ENCODE measurements at regions not wholly inside any gene's neighbourhood (a gene's known extent, or its start where the extent isn't known, plus 50 kb on each side); places are given as distances from the start of the nearest gene placed in this dataset.

DNA sequence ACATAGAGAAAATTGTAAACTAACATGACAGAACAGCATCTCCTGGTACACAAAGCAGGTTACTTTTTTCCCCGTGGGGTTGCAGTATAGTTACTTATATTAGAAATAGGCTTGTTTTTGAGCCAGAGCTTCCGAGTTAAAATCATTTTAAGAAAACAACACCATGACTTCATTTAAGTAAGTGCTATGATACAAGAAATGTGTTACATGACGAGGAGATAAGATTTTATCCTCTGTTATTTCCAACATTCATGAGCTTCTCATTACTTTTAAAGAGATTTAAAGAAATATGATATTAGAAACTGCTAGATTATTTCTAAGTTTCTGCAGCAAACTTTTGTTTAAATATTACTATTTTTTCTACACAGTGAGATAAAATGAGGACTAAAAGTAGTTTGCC, 968.7 kb downstream of the GATA3 start:
- TF ChIP-seq, protein P1, sequence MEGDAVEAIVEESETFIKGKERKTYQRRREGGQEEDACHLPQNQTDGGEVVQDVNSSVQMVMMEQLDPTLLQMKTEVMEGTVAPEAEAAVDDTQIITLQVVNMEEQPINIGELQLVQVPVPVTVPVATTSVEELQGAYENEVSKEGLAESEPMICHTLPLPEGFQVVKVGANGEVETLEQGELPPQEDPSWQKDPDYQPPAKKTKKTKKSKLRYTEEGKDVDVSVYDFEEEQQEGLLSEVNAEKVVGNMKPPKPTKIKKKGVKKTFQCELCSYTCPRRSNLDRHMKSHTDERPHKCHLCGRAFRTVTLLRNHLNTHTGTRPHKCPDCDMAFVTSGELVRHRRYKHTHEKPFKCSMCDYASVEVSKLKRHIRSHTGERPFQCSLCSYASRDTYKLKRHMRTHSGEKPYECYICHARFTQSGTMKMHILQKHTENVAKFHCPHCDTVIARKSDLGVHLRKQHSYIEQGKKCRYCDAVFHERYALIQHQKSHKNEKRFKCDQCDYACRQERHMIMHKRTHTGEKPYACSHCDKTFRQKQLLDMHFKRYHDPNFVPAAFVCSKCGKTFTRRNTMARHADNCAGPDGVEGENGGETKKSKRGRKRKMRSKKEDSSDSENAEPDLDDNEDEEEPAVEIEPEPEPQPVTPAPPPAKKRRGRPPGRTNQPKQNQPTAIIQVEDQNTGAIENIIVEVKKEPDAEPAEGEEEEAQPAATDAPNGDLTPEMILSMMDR (IDR thresholded peaks at IDR 0.05; ENCODE audit: insufficient read depth, low read depth, low read length), result no peak
- no peak for TF ChIP-seq EZH2 (IDR thresholded peaks at IDR 0.05; ENCODE audit: insufficient read depth, low read length)
